SK-N-SH (cell line): ENCODE measurements at regions not wholly inside any gene's neighbourhood (a gene's known extent, or its start where the extent isn't known, plus 50 kb on each side); places are given as distances from the start of the nearest gene placed in this dataset.

Experiments
- CTCF ChIA-PET: fragments of 300-600, 350-600 bp; formaldehyde crosslinking; extraction: SDS; loops from one replicate; lab custom pipeline; 2021; lab: Yijun Ruan, JAX
- POLR2A ChIA-PET: fragments of 350-600 bp; sonication (Branson Sonifier 250); formaldehyde crosslinking; extraction: SDS; loops from one replicate; lab custom pipeline; 2020; ENCODE audit warnings: antibody characterized with exemption, inconsistent platforms; lab: Yijun Ruan, JAX
- DNase-seq: peaks from one replicate; pipeline ENCODE4 v3.0.0; 2012
- H2AFZ ChIP-seq: fragments of 200-600 bp; sonication (generic); 2 replicates; pipeline ENCODE4 v1.8.1; 2016; ENCODE audit warnings: antibody characterized with exemption, mild to moderate bottlenecking, low read depth
- H3F3A ChIP-seq: fragments of 200-600 bp; sonication (generic); replicated peaks from 2 replicates; pipeline ENCODE3; 2016; ENCODE audit warnings: antibody characterized with exemption, mild to moderate bottlenecking; ENCODE audit not compliant: insufficient read depth
- H3K27ac ChIP-seq, 2 experiments: fragments of 200-500 bp in 1 of 2; fragments of 200-600 bp in 1 of 2; sonication (Bioruptor generic) in 1 of 2; sonication (generic), shearing (Covaris generic) in 1 of 2; 2 replicates each; pipeline versions ENCODE4 v1.5.1 to v1.6.1; 2014 to 2016; ENCODE audit warnings: low read depth in 2 of 2, inconsistent platforms in 1 of 2, low read length in 1 of 2, mild to moderate bottlenecking in 1 of 2, mixed read lengths in 1 of 2
- H3K27me3 ChIP-seq: fragments of 200-600 bp; sonication (generic), shearing (Covaris generic); 2 replicates; pipeline ENCODE4 v1.6.1; 2016; ENCODE audit warnings: mixed run types; ENCODE audit not compliant: insufficient read depth
- H3K36me3 ChIP-seq, 2 experiments: fragments of 200-500 bp in 1 of 2; fragments of 200-600 bp in 1 of 2; sonication (Bioruptor generic) in 1 of 2; sonication (generic) in 1 of 2; replicated peaks in 1 of 2; 2 replicates each; pipeline versions ENCODE3 to v1.5.1; 2014 to 2016; ENCODE audit warnings: low read length in 1 of 2, mild to moderate bottlenecking in 1 of 2; ENCODE audit not compliant: insufficient read depth in 2 of 2, control insufficient read depth in 1 of 2
- H3K4me1 ChIP-seq, 2 experiments: fragments of 200-500 bp in 1 of 2; fragments of 200-600 bp in 1 of 2; sonication (Bioruptor generic) in 1 of 2; sonication (generic), shearing (Covaris generic) in 1 of 2; 2 replicates each; pipeline versions ENCODE4 v1.5.1 to v1.6.1; 2014 to 2016; ENCODE audit warnings: low read depth in 1 of 2, low read length in 1 of 2, mixed run types in 1 of 2; ENCODE audit not compliant: insufficient read depth in 2 of 2, control insufficient read depth in 1 of 2
- H3K4me2 ChIP-seq: fragments of 200-600 bp; sonication (generic), shearing (Covaris generic); 2 replicates; pipeline ENCODE4 v1.6.1; 2017; ENCODE audit warnings: mixed run types
- H3K4me3 ChIP-seq, 2 experiments: fragments of 200-500 bp in 1 of 2; fragments of 200-600 bp in 1 of 2; sonication (Bioruptor generic) in 1 of 2; sonication (generic), shearing (Covaris generic) in 1 of 2; 2 replicates each; pipeline versions ENCODE4 v1.5.1 to v1.8.1; 2014 to 2016; ENCODE audit warnings: low read depth in 2 of 2, inconsistent platforms in 1 of 2, low read length in 1 of 2, mild to moderate bottlenecking in 1 of 2, mixed read lengths in 1 of 2, moderate library complexity in 1 of 2
- H3K79me2 ChIP-seq: fragments of 200-600 bp; sonication (generic); 2 replicates; pipeline ENCODE4 v1.8.1; 2017; ENCODE audit warnings: mild to moderate bottlenecking; ENCODE audit not compliant: insufficient read depth
- H3K9ac ChIP-seq: fragments of 200-600 bp; sonication (generic); 2 replicates; pipeline ENCODE4 v1.6.1; 2017; ENCODE audit warnings: mixed run types
- H3K9me2 ChIP-seq: fragments of 200-600 bp; sonication (generic); 2 replicates; pipeline ENCODE4 v1.6.1; 2017; ENCODE audit warnings: mixed run types
- H3K9me3 ChIP-seq: fragments of 200-600 bp; sonication (generic); 2 replicates; pipeline ENCODE4 v1.6.1; 2017; ENCODE audit warnings: mixed run types, mild to moderate bottlenecking, moderate library complexity
- H4K20me1 ChIP-seq: fragments of 200-600 bp; sonication (generic); 2 replicates; pipeline ENCODE4 v1.6.1; 2017; ENCODE audit warnings: mild to moderate bottlenecking, mixed run types; ENCODE audit not compliant: insufficient read depth
- CHD2 ChIP-seq: fragments of 150-350 bp; IDR thresholded peaks from 2 replicates; pipeline ENCODE4 v1.6.1; 2018; ENCODE audit warnings: low read length; ENCODE audit not compliant: partially characterized antibody
- ELF1 ChIP-seq: IDR thresholded peaks from 2 replicates; pipeline ENCODE4 v1.4.0; 2012
- FOSL2 ChIP-seq: IDR thresholded peaks from 2 replicates; pipeline ENCODE4 v1.4.0; 2012; ENCODE audit warnings: low read depth, mild to moderate bottlenecking, moderate library complexity, borderline replicate concordance
- FOXJ3 ChIP-seq: sonication (generic); formaldehyde crosslinking; IDR thresholded peaks from 2 replicates; pipeline ENCODE4 v1.5.1; 2020; ENCODE audit warnings: mild to moderate bottlenecking, missing genetic modification reagents
- FOXM1 ChIP-seq: IDR thresholded peaks from 2 replicates; pipeline ENCODE4 v1.4.0; 2012; ENCODE audit warnings: low read depth, mild to moderate bottlenecking
- GABPA ChIP-seq: IDR thresholded peaks from 2 replicates; pipeline ENCODE4 v1.4.0; 2012; ENCODE audit warnings: low read depth, mild to moderate bottlenecking
- GATA2 ChIP-seq: sonication (generic); formaldehyde crosslinking; IDR thresholded peaks from 2 replicates; pipeline ENCODE4 v1.5.0; 2020; ENCODE audit warnings: mild to moderate bottlenecking, missing genetic modification reagents
- JUND ChIP-seq: IDR thresholded peaks from 2 replicates; pipeline ENCODE4 v1.4.0; 2012
- MEF2A ChIP-seq: IDR thresholded peaks from 2 replicates; pipeline ENCODE4 v1.4.0; 2012; ENCODE audit warnings: low read depth, borderline replicate concordance
- NFIC ChIP-seq: IDR thresholded peaks from 2 replicates; pipeline ENCODE4 v1.4.0; 2012; ENCODE audit warnings: borderline replicate concordance
- NRF1 ChIP-seq: IDR thresholded peaks from 2 replicates; pipeline ENCODE4 v1.6.1; 2012; ENCODE audit warnings: low read depth, mild to moderate bottlenecking, low read length
- POLR2AphosphoS5 ChIP-seq: IDR thresholded peaks from 2 replicates; pipeline ENCODE4 v1.6.1; 2012; ENCODE audit warnings: low read depth, low read length
- RXRA ChIP-seq: IDR thresholded peaks from 2 replicates; pipeline ENCODE4 v1.4.0; 2012; ENCODE audit warnings: low read depth, mild to moderate bottlenecking, borderline replicate concordance
- SIN3A ChIP-seq: IDR thresholded peaks from 2 replicates; pipeline ENCODE4 v1.6.1; 2012; ENCODE audit warnings: low read depth, mild to moderate bottlenecking, low read length, moderate library complexity, borderline replicate concordance
- SMC3 ChIP-seq: IDR thresholded peaks from 2 replicates; pipeline ENCODE4 v1.6.1; 2012; ENCODE audit warnings: low read depth, low read length, improper control_type of control experiment
- TCF12 ChIP-seq: IDR thresholded peaks from 2 replicates; pipeline ENCODE4 v1.4.0; 2012
- YY1 ChIP-seq: IDR thresholded peaks from 2 replicates; pipeline ENCODE4 v1.4.0; 2012; ENCODE audit warnings: low read depth, mild to moderate bottlenecking
- TF ChIP-seq, protein P1 (sequence below): fragments of 150-350 bp; IDR thresholded peaks from 2 replicates; pipeline ENCODE4 v1.6.1; 2016; ENCODE audit warnings: mild to moderate bottlenecking, low read depth, low read length
- TF ChIP-seq, protein P2 (sequence below): IDR thresholded peaks from 2 replicates; pipeline ENCODE4; 2012
- TF ChIP-seq, protein P3 (sequence below): IDR thresholded peaks from 2 replicates; pipeline ENCODE4 v1.4.0; 2012; ENCODE audit warnings: low read depth, borderline replicate concordance
- TF ChIP-seq, protein P4 (sequence below): IDR thresholded peaks from 2 replicates; pipeline ENCODE4 v1.4.0; 2012; ENCODE audit warnings: low read depth
- TF ChIP-seq, protein P5 (sequence below): fragments of 150-350 bp; IDR thresholded peaks from 2 replicates; pipeline ENCODE4 v1.6.1; 2017; ENCODE audit warnings: antibody characterized with exemption, low read length, low read depth, borderline replicate concordance

DNA sequence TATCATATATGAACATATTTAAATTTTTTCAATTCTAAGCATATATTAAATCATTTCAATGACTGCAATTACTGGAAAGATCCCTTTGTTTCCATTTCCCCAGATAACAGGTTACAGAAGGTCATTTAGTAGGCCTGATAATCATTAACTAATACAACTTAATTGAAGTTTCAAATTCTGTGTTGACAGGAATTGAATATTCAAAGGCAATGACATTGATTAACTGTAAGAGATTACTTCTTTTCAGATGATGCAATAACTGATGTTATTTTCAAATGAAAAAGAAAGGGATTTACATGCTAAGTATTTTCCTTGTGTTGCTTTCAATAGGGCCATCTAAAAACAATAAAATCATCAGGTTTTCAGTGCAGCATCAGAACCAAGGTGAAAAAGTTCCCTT, 81.1 kb upstream of the ENPEP start:
- no peaks in the 10 kb centered on the region for H4K20me1 ChIP-seq
- POLR2A ChIA-PET, result no interaction called here
- no peak overlapping the region for H3K27ac ChIP-seq
- H2AFZ ChIP-seq, result no peak overlapping the region
- H3K27me3 ChIP-seq, result no peaks in the 10 kb centered on the region
- TF ChIP-seq GABPA (no peak), NRF1 (no peak), POLR2AphosphoS5 (no peak), JUND (no peak), SMC3 (no peak), FOXJ3 (CRISPR knock-in tag) (no peak), SIN3A (no peak), TCF12 (no peak)
- TF ChIP-seq, protein P1, sequence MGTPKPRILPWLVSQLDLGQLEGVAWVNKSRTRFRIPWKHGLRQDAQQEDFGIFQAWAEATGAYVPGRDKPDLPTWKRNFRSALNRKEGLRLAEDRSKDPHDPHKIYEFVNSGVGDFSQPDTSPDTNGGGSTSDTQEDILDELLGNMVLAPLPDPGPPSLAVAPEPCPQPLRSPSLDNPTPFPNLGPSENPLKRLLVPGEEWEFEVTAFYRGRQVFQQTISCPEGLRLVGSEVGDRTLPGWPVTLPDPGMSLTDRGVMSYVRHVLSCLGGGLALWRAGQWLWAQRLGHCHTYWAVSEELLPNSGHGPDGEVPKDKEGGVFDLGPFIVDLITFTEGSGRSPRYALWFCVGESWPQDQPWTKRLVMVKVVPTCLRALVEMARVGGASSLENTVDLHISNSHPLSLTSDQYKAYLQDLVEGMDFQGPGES, result no peak
- TF ChIP-seq, protein P2, sequence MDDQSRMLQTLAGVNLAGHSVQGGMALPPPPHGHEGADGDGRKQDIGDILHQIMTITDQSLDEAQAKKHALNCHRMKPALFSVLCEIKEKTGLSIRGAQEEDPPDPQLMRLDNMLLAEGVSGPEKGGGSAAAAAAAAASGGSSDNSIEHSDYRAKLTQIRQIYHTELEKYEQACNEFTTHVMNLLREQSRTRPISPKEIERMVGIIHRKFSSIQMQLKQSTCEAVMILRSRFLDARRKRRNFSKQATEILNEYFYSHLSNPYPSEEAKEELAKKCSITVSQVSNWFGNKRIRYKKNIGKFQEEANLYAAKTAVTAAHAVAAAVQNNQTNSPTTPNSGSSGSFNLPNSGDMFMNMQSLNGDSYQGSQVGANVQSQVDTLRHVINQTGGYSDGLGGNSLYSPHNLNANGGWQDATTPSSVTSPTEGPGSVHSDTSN, result no peak
- TF ChIP-seq, protein P3, sequence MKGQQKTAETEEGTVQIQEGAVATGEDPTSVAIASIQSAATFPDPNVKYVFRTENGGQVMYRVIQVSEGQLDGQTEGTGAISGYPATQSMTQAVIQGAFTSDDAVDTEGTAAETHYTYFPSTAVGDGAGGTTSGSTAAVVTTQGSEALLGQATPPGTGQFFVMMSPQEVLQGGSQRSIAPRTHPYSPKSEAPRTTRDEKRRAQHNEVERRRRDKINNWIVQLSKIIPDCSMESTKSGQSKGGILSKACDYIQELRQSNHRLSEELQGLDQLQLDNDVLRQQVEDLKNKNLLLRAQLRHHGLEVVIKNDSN, result no peak
- TF ChIP-seq, protein P4, sequence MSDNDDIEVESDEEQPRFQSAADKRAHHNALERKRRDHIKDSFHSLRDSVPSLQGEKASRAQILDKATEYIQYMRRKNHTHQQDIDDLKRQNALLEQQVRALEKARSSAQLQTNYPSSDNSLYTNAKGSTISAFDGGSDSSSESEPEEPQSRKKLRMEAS, result no peak
- TF ChIP-seq, all 33 proteins: peak for 0
- Histone ChIP-seq H3K4me2 (no peak overlapping the region), H3K9me3 (no peaks in the 10 kb centered on the region), H3K9me2 (no peaks in the 10 kb centered on the region), H3K79me2 (no peaks in the 10 kb centered on the region), H3K4me1 (no peaks in the 10 kb centered on the region), H3K4me3 (no peak overlapping the region), H3K36me3 (no peaks in the 10 kb centered on the region), H3K9ac (no peak overlapping the region), H3F3A (no peaks in the 10 kb centered on the region)
- no peak for DNase-seq
- CTCF ChIA-PET, result no interaction called here

DNA sequence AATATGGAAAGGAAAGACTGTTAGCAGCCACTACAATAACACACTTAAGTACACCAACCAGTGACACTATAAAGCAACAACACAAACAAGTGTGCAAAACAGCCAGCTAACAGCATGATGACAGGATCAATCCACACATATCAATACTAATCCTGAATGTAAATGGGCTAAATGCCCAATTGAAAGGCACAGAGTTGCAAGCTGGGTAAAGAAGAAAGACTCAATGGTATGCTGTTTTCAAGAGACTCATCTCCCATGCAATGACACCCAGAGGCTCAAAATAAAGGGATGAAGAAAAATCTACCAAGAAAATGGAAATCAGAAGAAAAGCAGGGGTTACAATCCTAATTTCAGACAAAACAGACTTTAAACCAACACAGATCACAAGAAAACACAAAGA, 94.2 kb upstream of the ENPEP start:
- Histone ChIP-seq H3F3A (no peaks in the 10 kb centered on the region), H2AFZ (no peak overlapping the region), H3K4me2 (no peak overlapping the region), H3K27ac (no peak overlapping the region), H3K4me3 (no peak overlapping the region), H3K9me2 (no peaks in the 10 kb centered on the region), H3K9ac (no peak overlapping the region), H3K9me3 (no peaks in the 10 kb centered on the region; the same call in 1 of the 2 replicates), H3K4me1 (no peaks in the 10 kb centered on the region), H3K27me3 (no peaks in the 10 kb centered on the region), H4K20me1 (no peaks in the 10 kb centered on the region), H3K36me3 (no peaks in the 10 kb centered on the region), H3K79me2 (no peaks in the 10 kb centered on the region)
- DNase-seq, result no peak
- ChIA-PET CTCF (no interaction called here), POLR2A (no interaction called here)
- TF ChIP-seq, protein P5, sequence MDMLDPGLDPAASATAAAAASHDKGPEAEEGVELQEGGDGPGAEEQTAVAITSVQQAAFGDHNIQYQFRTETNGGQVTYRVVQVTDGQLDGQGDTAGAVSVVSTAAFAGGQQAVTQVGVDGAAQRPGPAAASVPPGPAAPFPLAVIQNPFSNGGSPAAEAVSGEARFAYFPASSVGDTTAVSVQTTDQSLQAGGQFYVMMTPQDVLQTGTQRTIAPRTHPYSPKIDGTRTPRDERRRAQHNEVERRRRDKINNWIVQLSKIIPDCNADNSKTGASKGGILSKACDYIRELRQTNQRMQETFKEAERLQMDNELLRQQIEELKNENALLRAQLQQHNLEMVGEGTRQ, result no peak
- TF ChIP-seq CHD2, result no peak
- no peak for TF ChIP-seq NRF1
- TF ChIP-seq JUND, result no peak
- TF ChIP-seq POLR2AphosphoS5, result no peak
- no peak for TF ChIP-seq FOXM1
- no peak for TF ChIP-seq FOSL2
- no peak for TF ChIP-seq GATA2 (CRISPR knock-in tag)
- TF ChIP-seq ELF1, result no peak
- TF ChIP-seq RXRA, result no peak
- TF ChIP-seq, protein P1, result no peak
- TF ChIP-seq, protein P3, result no peak
- no peak for TF ChIP-seq MEF2A
- no peak for TF ChIP-seq YY1
- no peak for TF ChIP-seq NFIC
- TF ChIP-seq, protein P2, result no peak
- no peak for TF ChIP-seq SIN3A
